ENCODE measurements at regions not wholly inside any gene's neighbourhood (a gene's known extent, or its start where the extent isn't known, plus 50 kb on each side); places are given as distances from the start of the nearest gene placed in this dataset.

DNA sequence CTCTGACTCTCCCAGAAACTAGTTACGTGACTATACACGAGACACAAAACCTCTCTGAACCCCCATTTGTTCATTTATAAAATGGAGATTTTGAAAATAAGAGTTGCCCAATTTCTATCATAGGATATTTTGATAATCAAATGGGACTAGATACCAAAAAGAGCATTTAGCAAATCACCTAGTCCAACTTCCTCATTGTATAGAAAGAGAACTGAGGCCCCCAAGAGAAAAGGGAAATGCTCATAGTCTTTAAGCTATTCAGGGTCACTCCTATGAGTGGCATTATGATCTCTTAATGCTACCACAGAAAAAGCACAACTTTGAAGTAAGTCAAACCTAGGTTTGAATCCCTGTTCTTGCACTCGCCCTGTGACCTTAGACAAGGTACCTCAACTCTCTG is 62.7 kb downstream of the BMP15 start:
- TF ChIP-seq, protein P1, sequence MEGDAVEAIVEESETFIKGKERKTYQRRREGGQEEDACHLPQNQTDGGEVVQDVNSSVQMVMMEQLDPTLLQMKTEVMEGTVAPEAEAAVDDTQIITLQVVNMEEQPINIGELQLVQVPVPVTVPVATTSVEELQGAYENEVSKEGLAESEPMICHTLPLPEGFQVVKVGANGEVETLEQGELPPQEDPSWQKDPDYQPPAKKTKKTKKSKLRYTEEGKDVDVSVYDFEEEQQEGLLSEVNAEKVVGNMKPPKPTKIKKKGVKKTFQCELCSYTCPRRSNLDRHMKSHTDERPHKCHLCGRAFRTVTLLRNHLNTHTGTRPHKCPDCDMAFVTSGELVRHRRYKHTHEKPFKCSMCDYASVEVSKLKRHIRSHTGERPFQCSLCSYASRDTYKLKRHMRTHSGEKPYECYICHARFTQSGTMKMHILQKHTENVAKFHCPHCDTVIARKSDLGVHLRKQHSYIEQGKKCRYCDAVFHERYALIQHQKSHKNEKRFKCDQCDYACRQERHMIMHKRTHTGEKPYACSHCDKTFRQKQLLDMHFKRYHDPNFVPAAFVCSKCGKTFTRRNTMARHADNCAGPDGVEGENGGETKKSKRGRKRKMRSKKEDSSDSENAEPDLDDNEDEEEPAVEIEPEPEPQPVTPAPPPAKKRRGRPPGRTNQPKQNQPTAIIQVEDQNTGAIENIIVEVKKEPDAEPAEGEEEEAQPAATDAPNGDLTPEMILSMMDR (IDR thresholded peaks at IDR 0.05) = no peak
- no peak for TF ChIP-seq POLR2AphosphoS5 (IDR thresholded peaks at IDR 0.05)
- TF ChIP-seq EP300 (IDR thresholded peaks at IDR 0.05) = no peak
- TF ChIP-seq POLR2A (IDR thresholded peaks at IDR 0.05) = no peak

Data from gastroesophageal sphincter (tissue), 3 donors.